Muscle of arm (tissue), 1 donor: ENCODE measurements at regions not wholly inside any gene's neighbourhood (a gene's known extent, or its start where the extent isn't known, plus 50 kb on each side); places are given as distances from the start of the nearest gene placed in this dataset.
A peak's percentile ranks its signal among the peaks of the same experiment; 100 is the strongest.
"Not testable (repeated sequence)": the region's sequence is repeated elsewhere in the genome, so short reads cannot be mapped to it uniquely, and the experiment has no call there.

Experiments
- DNase-seq: peaks from one replicate; pipeline ENCODE4 v3.0.0-alpha.2; 2013

DNA sequence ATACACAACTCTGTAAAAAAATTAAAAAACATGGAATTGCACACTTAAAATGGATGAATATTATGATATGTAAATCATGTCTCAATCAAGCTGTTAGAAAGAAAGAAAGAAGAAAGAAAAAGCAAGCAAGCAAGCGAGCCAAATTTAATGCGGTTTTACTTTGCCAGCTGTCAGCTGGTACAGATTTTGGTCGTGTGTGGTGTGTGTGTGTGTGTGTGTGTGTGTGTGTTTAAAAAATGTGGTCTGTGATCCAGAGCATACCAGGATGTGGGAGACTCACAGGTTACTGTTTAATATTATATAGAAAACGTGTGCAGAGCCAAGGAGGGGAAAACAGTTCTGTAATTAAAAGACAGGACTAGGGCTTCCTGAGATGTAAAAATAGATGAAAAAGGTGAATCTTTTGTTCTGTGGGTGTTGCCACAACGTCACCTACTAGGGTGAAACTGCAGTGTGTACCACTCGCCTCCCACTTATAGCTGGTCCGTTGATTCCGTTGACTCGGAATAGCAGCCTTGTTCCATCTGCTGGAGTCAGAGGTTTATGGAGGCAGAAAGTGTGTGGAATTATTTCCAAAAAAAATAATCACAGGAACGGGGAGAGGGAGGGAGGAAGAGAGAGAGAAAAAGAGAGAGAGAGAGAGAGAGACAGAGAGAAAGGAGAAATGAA is 197.7 kb downstream of the BCAS1 start:
- DNase-seq: no peak

DNA sequence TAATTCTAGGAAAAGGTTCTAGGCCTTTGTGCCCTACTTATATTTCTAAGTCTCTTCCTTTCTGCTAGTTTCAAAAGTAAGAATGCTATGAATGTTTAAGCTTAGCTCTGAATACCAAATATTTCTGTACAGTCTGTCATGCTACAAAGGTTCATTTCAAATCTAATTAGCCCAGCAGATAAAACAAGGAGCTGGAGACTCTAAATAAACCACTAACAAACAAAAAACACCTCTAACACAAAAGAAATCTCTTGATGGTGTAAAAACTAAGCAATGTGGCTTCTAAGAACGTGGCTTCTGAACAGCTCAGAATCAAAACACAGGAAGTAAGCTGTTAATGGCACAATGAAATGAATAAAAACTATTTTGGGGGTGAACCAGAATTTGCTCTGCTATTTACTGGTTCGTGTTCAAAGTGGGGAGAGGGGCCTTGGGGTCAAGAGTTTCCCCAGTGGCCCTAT is 198.3 kb downstream of the BCAS1 start:
- DNase-seq: no peak

DNA sequence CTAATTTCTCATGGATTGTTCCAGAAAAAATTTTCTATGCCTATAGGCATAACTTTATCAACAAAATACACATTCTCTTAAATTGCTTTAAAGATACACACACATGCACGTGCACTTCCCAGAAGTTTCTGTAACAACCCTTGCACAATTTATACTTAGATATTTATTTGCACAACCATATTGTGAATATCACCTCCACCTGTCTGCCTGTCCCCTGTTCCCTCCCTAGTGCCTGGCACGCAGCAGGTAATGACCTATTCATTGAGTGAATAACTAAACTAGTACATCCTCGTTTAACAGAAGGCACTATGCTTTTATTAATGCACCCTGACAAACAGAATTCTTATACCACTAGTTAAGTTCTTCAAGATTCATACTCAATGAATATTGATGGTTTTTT is 198.9 kb downstream of the BCAS1 start:
- DNase-seq: no peak

DNA sequence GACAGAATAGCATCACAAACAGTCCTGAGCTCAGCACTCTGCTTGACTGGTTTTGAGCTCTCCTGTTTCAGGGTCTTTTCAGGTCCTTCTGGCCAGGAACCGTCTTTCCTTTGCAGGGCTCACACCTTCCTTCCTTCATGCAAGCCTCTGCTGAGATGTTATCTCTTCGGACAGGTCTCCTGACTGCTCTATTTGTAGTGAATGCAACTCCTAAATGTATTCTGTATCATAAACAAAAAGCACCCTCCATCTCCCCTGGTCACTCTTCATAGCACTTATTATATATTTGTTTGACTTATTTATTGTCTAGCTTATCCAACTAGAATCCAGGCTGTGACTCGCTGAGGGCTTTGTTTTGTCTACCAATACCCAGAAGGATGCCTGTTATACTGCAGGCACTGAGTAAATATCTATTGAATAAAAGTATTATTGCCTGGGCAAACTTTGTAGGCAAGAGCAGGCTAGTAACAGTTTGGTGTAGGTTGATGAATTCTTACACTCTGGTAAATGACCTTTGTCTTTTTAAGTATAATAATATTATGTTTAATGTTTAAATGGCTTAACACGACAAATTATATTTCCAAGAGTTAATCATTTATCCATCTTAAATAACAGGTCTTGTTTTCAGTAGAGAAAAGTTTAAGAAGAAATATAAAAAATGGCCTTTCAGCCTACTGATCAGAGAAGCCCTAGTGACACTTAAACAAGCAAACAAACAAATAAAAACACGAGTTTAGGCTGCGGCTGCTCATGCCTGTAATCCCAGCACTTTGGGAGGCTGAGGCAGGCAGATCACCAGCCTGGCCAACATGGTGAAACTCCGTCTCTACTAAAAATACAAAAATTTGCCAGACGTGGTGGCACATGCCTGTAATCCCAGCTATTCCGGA is 199.7 kb downstream of the BCAS1 start:
- DNase-seq: no peak

DNA sequence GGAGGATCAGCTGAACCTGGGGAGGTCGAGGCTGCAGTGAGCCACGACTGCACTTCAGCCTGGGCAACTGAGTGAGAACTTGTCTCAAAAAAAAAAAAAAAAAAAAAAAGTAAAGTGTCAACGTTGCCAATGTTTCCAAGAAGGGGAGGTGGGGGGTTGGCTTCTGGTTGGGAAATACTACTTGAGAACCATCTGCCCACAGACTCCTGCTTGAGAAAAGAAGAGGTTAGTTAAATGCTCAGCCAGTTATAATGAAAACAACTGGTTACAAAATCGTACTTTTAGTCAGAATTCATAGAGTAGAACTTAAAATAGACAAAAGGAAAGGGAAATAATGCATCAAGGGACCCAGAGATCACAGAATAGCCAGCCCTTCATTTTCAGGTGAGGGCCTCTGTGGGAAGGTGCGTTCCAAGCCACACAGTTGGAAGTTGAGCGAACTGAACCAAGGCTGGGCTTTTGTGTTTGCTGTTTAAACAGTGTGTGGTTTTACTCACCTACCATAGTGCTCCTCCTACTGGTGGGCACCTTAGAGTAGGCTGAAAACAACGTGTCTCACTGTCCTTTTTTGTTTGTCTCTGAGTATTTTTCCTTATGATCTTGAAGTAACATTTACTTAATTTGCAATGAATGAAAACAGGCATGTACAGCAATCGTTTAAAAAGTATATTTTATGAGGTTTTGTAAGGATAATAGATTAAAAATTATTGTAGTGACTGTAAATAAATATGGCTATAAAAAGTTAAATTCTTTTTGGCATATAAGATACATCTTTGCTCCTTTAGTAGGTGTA is 200.7 kb downstream of the BCAS1 start:
- DNase-seq: no peak

DNA sequence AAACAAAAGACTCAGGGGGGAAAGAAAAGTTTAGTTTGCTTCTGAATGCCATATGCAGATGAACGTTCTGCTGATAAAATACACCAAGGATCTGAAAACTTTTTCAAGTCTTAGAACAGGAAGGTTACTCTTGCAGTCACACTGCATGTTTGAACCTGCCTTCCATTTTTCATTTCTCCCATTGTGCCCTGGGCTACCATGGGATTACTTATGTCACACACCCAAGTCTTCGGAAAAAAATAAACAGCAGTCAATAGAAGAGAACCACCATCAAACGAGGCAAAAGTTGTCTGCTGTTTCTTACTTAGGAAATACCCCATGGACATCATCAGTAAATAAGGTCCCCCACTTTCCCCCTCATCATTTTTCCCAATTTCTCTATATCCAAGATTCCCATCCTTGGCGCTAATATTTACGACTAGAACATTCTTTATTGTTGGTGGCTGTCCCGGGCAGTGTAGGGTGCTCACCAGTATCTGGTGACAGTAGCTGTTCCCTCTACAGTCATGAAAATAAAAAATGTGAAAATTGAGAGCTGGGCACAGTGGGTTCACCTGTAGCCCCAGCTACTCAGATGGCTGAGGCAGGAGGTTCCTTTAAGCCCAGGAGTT is 202.5 kb downstream of the BCAS1 start:
- no peak for DNase-seq

DNA sequence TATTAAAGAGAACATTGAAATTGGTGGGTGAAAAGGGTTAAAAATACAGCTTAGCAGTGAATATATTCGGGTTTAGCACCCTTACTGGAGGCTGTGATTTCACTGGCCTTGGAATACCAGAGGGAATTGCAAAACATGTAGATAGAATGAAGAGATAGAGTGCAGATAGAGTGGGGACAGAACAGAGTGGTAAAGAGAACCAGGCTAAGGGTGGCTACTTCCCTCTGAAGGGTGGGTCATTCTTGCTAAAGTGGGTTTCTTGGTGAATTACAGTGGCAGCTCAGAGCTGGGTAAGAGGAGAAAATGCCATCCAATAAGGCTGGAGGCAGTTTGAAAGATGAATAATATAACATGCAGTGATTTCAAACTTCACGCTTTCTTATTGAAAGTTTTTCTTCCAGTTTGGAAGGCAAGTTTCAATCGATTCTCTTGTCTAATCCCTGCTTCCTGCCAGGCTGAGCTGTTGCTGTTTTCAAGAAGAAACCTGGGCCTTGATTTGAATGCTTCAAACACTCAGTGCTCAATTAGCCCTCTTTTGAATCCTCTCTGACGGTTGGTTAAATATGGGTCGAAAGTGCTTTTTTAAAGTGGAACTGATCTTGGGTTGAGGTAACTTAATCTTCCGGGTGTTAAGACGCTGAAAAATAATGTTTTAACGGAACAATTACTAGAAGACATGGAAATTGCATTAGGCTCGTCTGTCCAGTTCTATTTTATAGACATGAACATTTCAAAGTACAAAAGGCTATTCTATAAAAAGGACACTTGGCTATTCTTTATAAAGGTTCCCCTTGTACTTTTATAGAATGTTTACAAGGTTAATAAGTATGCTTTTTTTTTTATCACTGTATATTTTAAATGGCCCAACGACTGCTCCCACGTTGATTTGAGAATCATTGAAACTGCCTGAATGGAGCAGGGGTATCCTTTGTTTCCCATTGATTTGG is 203.3 kb downstream of the BCAS1 start:
- no peak for DNase-seq

DNA sequence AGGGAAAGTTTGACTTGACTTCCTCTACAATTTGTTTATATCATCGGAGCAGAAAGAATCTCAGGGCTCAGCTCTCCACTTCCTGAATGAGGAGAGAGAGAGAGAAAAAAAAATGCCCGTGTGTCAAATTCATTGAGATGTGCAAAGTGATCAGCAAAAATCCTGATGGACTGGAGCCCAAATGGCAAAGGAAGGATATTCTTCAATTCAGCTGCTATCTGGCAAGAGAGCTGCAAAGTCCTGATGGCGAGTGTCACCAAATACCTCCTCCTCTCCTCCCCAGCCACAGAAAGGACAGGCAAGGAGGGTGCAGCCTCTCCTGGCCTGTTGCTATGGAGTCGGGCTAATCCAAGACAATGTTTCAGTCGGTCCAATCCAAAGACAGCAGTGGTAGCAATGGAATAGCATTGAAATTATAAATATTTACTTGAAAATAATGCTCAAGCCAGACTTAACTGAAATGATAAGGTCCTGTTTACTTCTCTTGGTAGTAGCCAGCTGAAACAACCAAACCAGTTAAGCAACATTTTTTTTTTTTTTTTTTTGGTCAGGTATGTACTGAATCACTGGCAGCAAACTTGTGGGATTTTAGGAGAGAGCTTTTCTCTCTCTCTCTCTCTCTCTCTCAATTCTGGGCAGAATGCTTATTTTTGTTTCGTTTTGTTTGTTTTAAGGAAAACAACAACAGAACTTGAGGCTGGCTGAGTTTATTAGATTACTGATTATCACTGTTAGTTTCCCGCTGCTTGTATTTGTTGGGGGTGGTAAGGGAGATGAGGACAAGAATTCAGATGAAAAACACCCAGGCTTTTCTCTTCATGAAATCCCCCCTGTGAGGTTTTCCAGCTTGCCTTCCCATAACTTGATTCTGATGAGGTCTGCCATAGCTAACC is 204.2 kb downstream of the BCAS1 start:
- DNase-seq: peak; percentile 80

DNA sequence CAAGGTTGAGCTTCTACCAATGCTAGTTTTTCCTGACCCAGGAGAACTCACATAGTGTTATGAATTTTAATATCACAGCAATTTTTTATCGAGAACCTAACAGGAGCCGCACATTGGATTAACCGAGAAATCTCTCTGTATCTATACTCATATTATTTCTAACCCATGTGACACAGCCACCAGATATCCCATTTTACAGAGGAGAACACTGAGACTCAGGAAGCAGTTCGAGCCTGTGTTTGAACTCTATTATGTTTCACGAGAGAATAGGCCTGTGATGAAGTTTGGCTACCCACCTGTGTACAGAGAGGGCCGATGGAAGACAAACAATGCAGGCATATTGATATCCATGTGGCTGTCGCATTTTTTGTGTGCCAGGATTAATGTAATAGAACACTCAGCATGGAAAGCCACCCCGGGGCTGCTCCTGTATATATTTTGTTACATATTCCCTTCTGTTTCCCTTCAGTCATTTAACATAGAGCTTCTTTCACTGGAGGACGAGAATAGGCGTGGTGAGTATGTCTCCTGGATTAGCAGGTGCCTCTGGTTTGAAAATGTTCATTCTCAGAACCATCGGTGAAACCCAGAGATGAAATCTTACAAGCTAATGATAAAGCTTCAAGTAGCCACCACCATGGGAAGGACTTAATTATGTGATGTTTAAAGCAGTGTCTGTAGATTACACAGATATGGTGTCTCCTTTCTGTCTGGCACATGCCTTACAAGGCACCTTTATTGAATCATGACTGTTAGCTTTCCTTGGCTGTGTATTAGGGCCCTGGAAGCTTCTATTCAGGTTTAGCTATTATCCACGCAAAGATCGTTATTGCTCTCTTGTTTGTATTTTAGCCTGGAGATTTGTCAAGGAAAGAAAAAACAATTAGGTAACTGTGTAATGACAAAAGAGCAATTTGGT is 205.4 kb downstream of the BCAS1 start:
- DNase-seq: not testable (repeated sequence)

DNA sequence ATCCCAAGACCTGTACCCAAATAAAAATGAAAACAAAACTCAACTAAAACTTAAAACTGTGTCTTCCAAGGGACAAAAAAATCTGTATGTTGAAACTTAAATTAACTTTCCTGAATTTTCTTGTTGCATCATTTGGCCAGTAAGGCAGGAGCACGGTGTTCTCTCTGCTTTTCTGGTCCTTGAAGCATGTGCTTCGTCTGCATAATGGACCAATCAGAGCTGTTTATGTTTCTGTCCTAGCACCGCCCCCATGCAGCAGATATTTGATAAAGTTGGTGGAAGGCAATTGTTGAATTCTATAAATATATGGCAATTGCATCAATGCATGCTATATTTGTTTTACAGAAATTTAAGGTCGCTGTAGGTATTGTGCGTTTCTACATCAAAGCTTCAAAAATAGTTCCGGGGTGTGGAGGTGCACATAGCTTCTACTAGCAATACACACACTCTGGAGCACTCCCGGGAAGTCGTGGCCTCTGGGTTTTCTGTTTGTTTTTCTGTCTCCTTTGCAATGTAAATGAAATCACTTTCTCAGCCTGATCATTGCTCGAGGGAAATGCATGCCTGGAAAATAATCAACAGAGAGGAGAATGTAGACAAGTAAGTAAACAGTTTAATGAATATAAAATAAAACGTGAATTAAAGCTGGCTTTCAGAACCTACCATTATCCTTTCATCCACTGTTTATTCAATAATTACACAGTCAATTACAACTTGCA is 206.3 kb downstream of the BCAS1 start:
- not testable (repeated sequence) for DNase-seq

DNA sequence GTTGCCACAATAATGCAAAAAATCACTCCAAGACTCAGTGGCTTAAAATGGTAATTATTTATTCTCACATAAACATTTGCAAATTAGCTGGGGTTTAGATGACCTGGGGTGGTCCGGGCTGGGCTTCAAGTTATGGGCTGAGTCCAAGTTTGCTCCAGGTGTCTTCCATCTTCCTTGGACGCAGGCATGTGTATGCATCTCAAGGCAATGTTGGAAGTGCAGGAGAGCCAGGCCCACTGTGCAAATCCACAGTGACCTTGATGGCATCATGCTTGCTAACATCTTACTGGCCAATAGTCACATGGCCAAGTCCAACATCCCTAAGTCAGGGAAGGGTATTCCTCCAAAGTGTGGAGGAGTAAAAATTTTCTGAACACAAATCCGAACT is 206.9 kb downstream of the BCAS1 start:
- DNase-seq: not testable (repeated sequence)

DNA sequence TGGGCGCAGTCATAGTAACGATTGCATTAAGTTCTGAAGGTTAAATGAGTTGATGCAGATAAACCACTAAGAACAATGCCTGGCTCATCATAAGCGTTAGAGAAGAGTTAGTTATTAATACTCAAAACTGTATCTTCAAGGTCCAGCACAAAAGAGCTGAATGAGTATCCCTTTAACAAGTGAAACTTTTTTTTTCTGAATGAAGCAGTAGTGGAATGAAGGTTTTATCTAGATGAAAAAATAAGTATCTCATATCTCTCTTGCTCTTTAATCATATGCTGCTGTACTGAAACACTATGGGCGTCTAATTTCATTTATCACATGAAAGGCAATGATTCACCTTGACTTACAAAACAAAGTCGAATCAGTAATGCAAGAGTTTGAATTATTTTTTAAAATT is 207.4 kb downstream of the BCAS1 start:
- DNase-seq: not testable (repeated sequence)

DNA sequence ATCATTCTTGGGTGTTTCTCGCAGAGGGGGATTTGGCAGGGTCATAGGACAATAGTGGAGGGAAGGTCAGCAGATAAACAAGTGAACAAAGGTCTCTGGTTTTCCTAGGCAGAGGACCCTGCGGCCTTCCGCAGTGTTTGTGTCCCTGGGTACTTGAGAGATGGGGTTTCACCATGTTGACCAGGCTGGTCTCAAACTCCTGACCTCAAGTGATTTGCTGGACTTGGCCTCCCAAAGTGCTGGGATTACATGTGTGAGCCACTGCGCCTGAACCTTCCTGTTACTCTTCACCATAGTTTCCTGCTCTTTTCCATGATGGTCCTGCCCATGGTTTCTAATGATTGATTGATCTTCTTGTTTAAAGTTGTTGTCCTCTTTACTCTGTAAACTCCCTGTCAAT is 207.9 kb downstream of the BCAS1 start:
- DNase-seq: not testable (repeated sequence)

DNA sequence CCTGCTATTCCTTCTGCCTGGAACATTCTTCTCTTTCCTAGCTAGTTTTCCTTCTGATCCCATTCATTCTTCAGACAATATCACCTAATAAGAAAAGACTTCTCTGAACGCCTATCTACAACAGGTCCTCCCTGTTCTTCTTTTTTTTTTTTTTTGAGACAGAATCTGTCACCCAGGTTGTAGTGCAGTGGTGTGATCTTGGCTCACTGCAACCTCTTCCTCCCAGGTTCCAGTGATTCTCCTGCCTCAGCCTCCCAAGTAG is 208.3 kb downstream of the BCAS1 start:
- DNase-seq: not testable (repeated sequence)

DNA sequence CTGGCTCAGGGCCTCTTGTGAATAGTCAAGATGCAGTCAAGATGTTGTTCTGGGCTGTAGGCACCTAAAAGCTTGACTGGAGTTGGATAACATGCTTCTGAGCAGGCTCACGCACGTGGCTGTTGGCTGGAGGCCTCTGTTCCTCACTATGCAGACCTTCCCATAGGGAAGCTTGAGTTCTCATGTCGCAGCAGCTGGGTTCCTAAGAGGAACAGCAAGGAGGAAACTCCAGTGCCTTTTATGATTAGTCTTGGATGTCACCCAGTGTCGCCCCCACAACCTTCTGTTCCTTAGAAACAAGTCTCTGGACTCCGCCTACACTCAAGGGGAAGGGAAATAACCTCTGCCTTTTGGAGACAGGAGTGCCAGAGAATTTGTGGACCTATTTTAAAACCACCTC is 210.7 kb downstream of the BCAS1 start:
- peak; percentile 87 for DNase-seq

DNA sequence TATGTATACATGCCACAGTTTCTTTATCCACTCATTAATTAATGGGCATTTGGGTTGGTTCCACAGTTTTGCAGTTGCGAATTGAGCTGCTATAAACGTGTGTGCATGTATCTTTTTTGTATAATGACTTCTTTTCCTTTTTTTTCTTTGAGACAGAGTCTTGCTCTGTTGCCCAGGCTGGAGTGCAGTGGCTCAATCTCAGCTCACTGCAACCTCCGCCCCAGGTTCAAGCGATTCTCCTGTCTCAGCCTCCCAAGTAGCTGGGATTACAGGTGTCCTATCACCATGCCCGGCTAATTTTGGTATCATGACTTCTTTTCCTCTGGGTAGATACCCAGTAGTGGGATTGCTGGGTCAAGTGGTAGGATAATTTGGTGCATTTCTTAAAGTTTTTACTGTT is 211.4 kb downstream of the BCAS1 start:
- DNase-seq: not testable (repeated sequence)

DNA sequence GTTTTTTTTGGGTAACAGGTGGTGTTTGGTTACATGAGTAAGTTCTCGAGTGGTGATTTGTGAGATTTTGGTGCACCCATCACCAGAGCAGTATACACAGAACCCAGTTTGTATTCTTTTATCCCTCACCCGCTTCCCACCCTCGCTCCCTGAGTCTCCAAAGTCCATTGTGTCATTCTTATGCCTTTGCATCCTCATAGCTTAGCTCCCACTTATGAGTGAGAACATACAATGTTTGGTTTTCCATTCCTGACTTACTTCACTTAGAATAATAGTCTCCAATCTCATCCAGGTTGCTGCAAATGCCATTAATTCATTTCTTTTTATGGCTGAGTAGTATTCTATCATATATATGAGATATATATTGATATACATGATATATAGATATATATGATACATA is 211.9 kb downstream of the BCAS1 start:
- DNase-seq: not testable (repeated sequence)

DNA sequence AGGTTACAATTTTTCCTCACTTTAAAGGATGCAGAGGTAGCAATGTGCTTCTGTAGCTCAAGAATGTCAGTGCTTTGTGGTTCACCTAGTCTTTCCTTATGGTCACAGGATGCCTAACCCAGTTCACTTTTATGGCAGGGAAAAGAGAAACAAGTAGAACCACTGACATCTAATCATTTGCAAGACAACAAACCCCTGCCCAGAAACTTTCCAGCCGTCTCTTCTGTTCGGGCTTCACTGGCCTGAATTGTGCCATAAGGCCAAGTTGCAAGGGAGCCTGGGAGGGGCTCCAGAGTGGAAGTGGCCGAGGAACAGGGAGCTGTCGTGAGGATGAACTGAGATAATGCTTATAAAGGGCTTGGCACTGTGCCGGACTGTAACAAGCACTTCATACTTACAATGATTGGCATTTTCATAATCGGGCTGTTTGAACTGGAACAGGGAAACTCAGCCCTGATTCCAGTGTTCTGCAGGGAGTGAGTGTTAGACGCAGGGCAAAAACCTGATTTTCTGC is 212.6 kb downstream of the BCAS1 start:
- no peak for DNase-seq
